IMR-90 (cell line): ENCODE measurements at regions not wholly inside any gene's neighbourhood (a gene's known extent, or its start where the extent isn't known, plus 50 kb on each side); places are given as distances from the start of the nearest gene placed in this dataset.

ENCODE experiments used
- ATAC-seq: fragments of 200-7000 bp; cut with Tn5 transposase; 2 replicates; pipeline ENCODE4 v1.9.1; 2020; ENCODE audit warnings: low read depth, mild to moderate bottlenecking, moderate library complexity
- BruUV-seq: library from RNA; stranded (reverse); fragments of 400-500 nt; replicated peaks from 2 replicates; lab custom pipeline; 2021; lab: Mats Ljungman, UMichigan
- CTCF ChIA-PET: fragments of 300-600 bp; formaldehyde crosslinking; extraction: SDS; loops from one replicate; lab custom pipeline; 2021; ENCODE audit warnings: antibody characterized with exemption; lab: Yijun Ruan, JAX
- POLR2A ChIA-PET: fragments of 300-600 bp; sonication (Branson Sonifier 250); formaldehyde crosslinking; loops from one replicate; lab custom pipeline; 2022; ENCODE audit warnings: antibody characterized with exemption; ENCODE audit not compliant: unreplicated experiment; lab: Charles Lee
- DNase-seq: peaks from one replicate; pipeline ENCODE4 v3.0.0; 2013
- H2AFZ ChIP-seq: replicated peaks from 2 replicates; pipeline ENCODE3; 2013; ENCODE audit warnings: low read length, mild to moderate bottlenecking; ENCODE audit not compliant: poor library complexity
- H2AK5ac ChIP-seq: 2 replicates; pipeline ENCODE4 v1.6.1; 2013; ENCODE audit warnings: low read depth, low read length, inconsistent platforms
- H2AK9ac ChIP-seq: replicated peaks from 2 replicates; pipeline ENCODE3; 2013; ENCODE audit warnings: mild to moderate bottlenecking, low read depth, low read length, moderate library complexity; ENCODE audit not compliant: poor library complexity
- H2BK120ac ChIP-seq: 2 replicates; pipeline ENCODE4 v1.6.1; 2013; ENCODE audit warnings: low read depth, low read length, inconsistent platforms
- H2BK15ac ChIP-seq: 3 replicates; pipeline ENCODE4 v1.6.1; 2013; ENCODE audit warnings: low read depth, low read length, inconsistent platforms
- H2BK20ac ChIP-seq: 2 replicates; pipeline ENCODE4 v1.6.1; 2013; ENCODE audit warnings: low read depth, mild to moderate bottlenecking, inconsistent platforms, low read length, moderate library complexity
- H2BK5ac ChIP-seq: 2 replicates; pipeline ENCODE4 v1.6.1; 2013; ENCODE audit warnings: mild to moderate bottlenecking, low read depth, low read length, inconsistent platforms; ENCODE audit not compliant: poor library complexity, severe bottlenecking
- H3K14ac ChIP-seq: replicated peaks from 2 replicates; pipeline ENCODE4 v1.6.1; 2013; ENCODE audit warnings: low read depth, low read length, inconsistent platforms
- H3K18ac ChIP-seq: 2 replicates; pipeline ENCODE4 v1.6.1; 2013; ENCODE audit warnings: low read depth, low read length, control low read depth
- H3K23ac ChIP-seq: 2 replicates; pipeline ENCODE4 v1.6.1; 2013; ENCODE audit warnings: low read depth, low read length, inconsistent platforms
- H3K27ac ChIP-seq: 2 replicates; pipeline ENCODE4 v1.5.1; 2013; ENCODE audit warnings: mild to moderate bottlenecking, control low read depth, low read length; ENCODE audit not compliant: insufficient read depth
- H3K27me3 ChIP-seq: 2 replicates; pipeline ENCODE4 v1.6.1; 2013; ENCODE audit warnings: low read length; ENCODE audit not compliant: control insufficient read depth, insufficient read depth
- H3K36me3 ChIP-seq: 2 replicates; pipeline ENCODE4 v1.6.1; 2013; ENCODE audit warnings: low read length, mixed read lengths; ENCODE audit not compliant: control insufficient read depth, insufficient read depth
- H3K4ac ChIP-seq: 2 replicates; pipeline ENCODE4 v1.6.1; 2013; ENCODE audit warnings: low read depth, low read length, inconsistent platforms
- H3K4me1 ChIP-seq: 2 replicates; pipeline ENCODE4 v1.6.1; 2013; ENCODE audit warnings: low read length, mixed read lengths; ENCODE audit not compliant: control insufficient read depth, insufficient read depth
- H3K4me2 ChIP-seq: 2 replicates; pipeline ENCODE4 v1.6.1; 2013; ENCODE audit warnings: low read depth, mild to moderate bottlenecking, control low read depth, low read length, moderate library complexity
- H3K4me3 ChIP-seq: 2 replicates; pipeline ENCODE4 v1.5.1; 2013; ENCODE audit warnings: low read depth, mild to moderate bottlenecking, control low read depth, low read length, moderate library complexity; ENCODE audit not compliant: insufficient read depth
- H3K56ac ChIP-seq: 2 replicates; pipeline ENCODE4 v1.6.1; 2013; ENCODE audit warnings: low read length, inconsistent platforms; ENCODE audit not compliant: insufficient read depth; ENCODE audit errors: extremely low read depth
- H3K79me1 ChIP-seq, 2 experiments: 2 replicates each; pipeline ENCODE4 v1.6.1; 2013; ENCODE audit warnings: low read length in 2 of 2, inconsistent platforms in 1 of 2, low read depth in 1 of 2
- H3K9ac ChIP-seq: 2 replicates; pipeline ENCODE4 v1.6.1; 2013; ENCODE audit warnings: low read depth, low read length, control low read depth
- H3K9me1 ChIP-seq: 2 replicates; pipeline ENCODE4 v1.6.1; 2013; ENCODE audit warnings: low read length, inconsistent platforms; ENCODE audit not compliant: insufficient read depth
- H3K9me3 ChIP-seq: 2 replicates; pipeline ENCODE4 v1.6.1; 2013; ENCODE audit warnings: low read length; ENCODE audit not compliant: control insufficient read depth, insufficient read depth
- H4K20me1 ChIP-seq: 2 replicates; pipeline ENCODE4 v1.6.1; 2013; ENCODE audit warnings: low read length, inconsistent platforms; ENCODE audit not compliant: insufficient read depth
- H4K5ac ChIP-seq: 2 replicates; pipeline ENCODE4 v1.6.1; 2013; ENCODE audit warnings: mild to moderate bottlenecking, low read depth, low read length, control low read depth
- H4K8ac ChIP-seq, 2 experiments: 2 replicates each; pipeline ENCODE4 v1.6.1; 2013; ENCODE audit warnings: low read depth in 2 of 2, low read length in 2 of 2, control low read depth in 1 of 2, inconsistent platforms in 1 of 2
- H4K91ac ChIP-seq: 2 replicates; pipeline ENCODE4 v1.6.1; 2013; ENCODE audit warnings: low read depth, low read length, inconsistent platforms; ENCODE audit not compliant: insufficient read depth
- BHLHE40 ChIP-seq: fragments of 150-350 bp; IDR thresholded peaks from 2 replicates; pipeline ENCODE4 v1.6.1; 2016; ENCODE audit warnings: mild to moderate bottlenecking, low read depth, low read length
- CEBPB ChIP-seq: IDR thresholded peaks from 2 replicates; pipeline ENCODE4 v1.6.1; 2012; ENCODE audit warnings: low read depth, low read length, improper control_type of control experiment
- FOS ChIP-seq: fragments of 150-350 bp; IDR thresholded peaks from 2 replicates; pipeline ENCODE4 v1.6.1; 2016; ENCODE audit warnings: low read depth, low read length
- MAZ ChIP-seq: IDR thresholded peaks from 2 replicates; pipeline ENCODE4 v1.6.1; 2012; ENCODE audit warnings: low read depth, mild to moderate bottlenecking, low read length, improper control_type of control experiment, moderate library complexity, borderline replicate concordance
- MXI1 ChIP-seq: IDR thresholded peaks from 2 replicates; pipeline ENCODE4 v1.6.1; 2012; ENCODE audit warnings: low read depth, mild to moderate bottlenecking, low read length, moderate library complexity, borderline replicate concordance
- NFE2L2 ChIP-seq: fragments of 150-350 bp; IDR thresholded peaks from 2 replicates; pipeline ENCODE4 v1.6.1; 2016; ENCODE audit warnings: low read depth, mild to moderate bottlenecking, low read length
- POLR2A ChIP-seq: IDR thresholded peaks from 2 replicates; pipeline ENCODE4 v1.6.1; 2012; ENCODE audit warnings: mild to moderate bottlenecking, low read depth, low read length
- RAD21 ChIP-seq: IDR thresholded peaks from 2 replicates; pipeline ENCODE4 v1.6.1; 2012; ENCODE audit warnings: low read length, improper control_type of control experiment
- RCOR1 ChIP-seq: IDR thresholded peaks from 2 replicates; pipeline ENCODE4 v1.6.1; 2012; ENCODE audit warnings: mild to moderate bottlenecking, low read length, improper control_type of control experiment; ENCODE audit not compliant: insufficient replicate concordance
- WGBS, 2 experiments: methylation state at CpG; one replicate each; pipeline versions ENCODE4 v1.1.5 to v1.1.7; 2013; ENCODE audit warnings: missing lambda C conversion rate in 2 of 2; ENCODE audit not compliant: insufficient read length in 1 of 2; ENCODE audit errors: extremely low coverage in 2 of 2; 5-methylcytosine and 5-hydroxymethylcytosine counted together
- dilution Hi-C: fragments of 300-500 bp; cut with HindIII; formaldehyde crosslinking; loops from one replicate; pipeline ENCODE4 v1.14.3; 2018; ENCODE audit warnings: low sequenced_read_pairs; ENCODE audit not compliant: unreplicated experiment
- in situ Hi-C: fragments of 300-500 bp; cut with MboI; formaldehyde crosslinking; loops from 3 replicates; pipeline ENCODE4 v1.14.3; 2019; ENCODE audit warnings: low sequenced_read_pairs, inconsistent platforms, mixed read lengths
- intact Hi-C: fragments of 100-400 bp; cut with micrococcal nuclease; formaldehyde crosslinking; loops from 2 replicates; pipeline ENCODE4 v1.10.0; 2022
- TF ChIP-seq, protein P1 (sequence below): fragments of 150-350 bp; IDR thresholded peaks from 2 replicates; pipeline ENCODE4 v1.6.1; 2017; ENCODE audit warnings: mild to moderate bottlenecking, antibody characterized with exemption, low read length, low read depth

DNA sequence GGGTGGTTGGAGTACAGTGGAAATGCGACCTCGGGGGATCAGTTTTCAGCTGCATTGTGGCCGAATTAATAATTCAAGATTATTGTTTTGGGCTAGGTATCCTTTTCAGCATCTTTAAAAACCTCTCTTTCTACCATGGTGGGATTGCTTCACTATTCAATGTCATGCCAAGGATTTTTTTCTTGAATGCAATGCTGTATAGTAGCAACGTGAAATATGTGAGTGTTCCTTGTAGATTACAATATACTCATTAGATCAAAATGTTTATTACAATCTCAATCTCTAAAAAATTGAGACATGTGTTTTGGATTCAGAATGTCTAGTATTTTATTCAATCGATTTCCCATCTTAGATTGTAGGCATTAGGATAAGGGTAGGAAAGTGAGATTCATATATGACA is 586.5 kb upstream of the TBL1XR1 start:
- no peak for DNase-seq
- H2BK15ac ChIP-seq, result 0 out of 3 replicates have a peak overlapping the region, but pooled peaks have one; percentile 7
- H2AK5ac ChIP-seq, result no peak overlapping the region
- H3K9me3 ChIP-seq, result no peaks in the 10 kb centered on the region
- H4K8ac ChIP-seq, result no peak overlapping the region
- H4K20me1 ChIP-seq, result no peaks in the 10 kb centered on the region
- peak overlapping the region; percentile 37; the same call in 1 of the 2 replicates for H3K4ac ChIP-seq
- ChIA-PET CTCF (interaction anchor here (0.5 kb wide), 1 partner anchor 595 kb away, joined by 6 read pairs; no protein-coding TSS in a partner anchor), POLR2A (no interaction called here)
- no TSS peak for BruUV-seq
- H2AFZ ChIP-seq, result no peak overlapping the region
- H3K18ac ChIP-seq, result peak overlapping the region; percentile 47; the same call in 1 of the 2 replicates
- peak overlapping the region; percentile 64 for H2BK120ac ChIP-seq
- H3K14ac ChIP-seq, result no peak overlapping the region
- H3K4me3 ChIP-seq, result no peak overlapping the region
- no CpG with 5 or more reads among the region's 5 CpGs for WGBS, 2 experiments
- in situ Hi-C loops, result no loop called here
- peak overlapping the region; percentile 19; the same call in 1 of the 2 replicates for H4K91ac ChIP-seq
- no peak overlapping the region; the same call in 1 of the 2 replicates for H3K27ac ChIP-seq
- no peaks in the 10 kb centered on the region for H3K36me3 ChIP-seq
- no peak overlapping the region for H3K4me2 ChIP-seq
- H2BK5ac ChIP-seq, result no peak overlapping the region
- no peak overlapping the region for H3K56ac ChIP-seq
- no peaks in the 10 kb centered on the region for H3K79me1 ChIP-seq
- dilution Hi-C loops, result no loop called here
- TF ChIP-seq BHLHE40 (no peak), NFE2L2 (no peak), RCOR1 (no peak), MXI1 (no peak), FOS (no peak), POLR2A (no peak), MAZ (no peak), CEBPB (no peak), RAD21 (no peak)
- TF ChIP-seq, protein P1, sequence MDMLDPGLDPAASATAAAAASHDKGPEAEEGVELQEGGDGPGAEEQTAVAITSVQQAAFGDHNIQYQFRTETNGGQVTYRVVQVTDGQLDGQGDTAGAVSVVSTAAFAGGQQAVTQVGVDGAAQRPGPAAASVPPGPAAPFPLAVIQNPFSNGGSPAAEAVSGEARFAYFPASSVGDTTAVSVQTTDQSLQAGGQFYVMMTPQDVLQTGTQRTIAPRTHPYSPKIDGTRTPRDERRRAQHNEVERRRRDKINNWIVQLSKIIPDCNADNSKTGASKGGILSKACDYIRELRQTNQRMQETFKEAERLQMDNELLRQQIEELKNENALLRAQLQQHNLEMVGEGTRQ, result no peak
- H4K5ac ChIP-seq, result peak overlapping the region; percentile 48; the same call in 1 of the 2 replicates
- no peak for ATAC-seq
- H2AK9ac ChIP-seq, result no peak overlapping the region
- no peaks in the 10 kb centered on the region for H3K27me3 ChIP-seq
- peaks cover 12% of the 10 kb centered on the region for H3K9me1 ChIP-seq
- peaks cover 16% of the 10 kb centered on the region for H3K4me1 ChIP-seq
- intact Hi-C loops, result loop anchor here (5.0 kb wide), 2 partner anchors 539 to 1021 kb away; no protein-coding TSS in a partner anchor
- H3K23ac ChIP-seq, result no peak overlapping the region
- no peak overlapping the region for H3K9ac ChIP-seq
- H2BK20ac ChIP-seq, result peak overlapping the region; percentile 67; the same call in 1 of the 2 replicates
